ENCODE measurements at regions not wholly inside any gene's neighbourhood (a gene's known extent, or its start where the extent isn't known, plus 50 kb on each side); places are given as distances from the start of the nearest gene placed in this dataset.

- no peak overlapping the region for H3K4me2 ChIP-seq (ENCODE audit: low read length)
Measured at GRCh38 chr5:2376486-2376885, 375.0 kb downstream of the IRX2 start.

GRCh38 chr5:2375757-2376250 lies 375.7 kb downstream of the IRX2 start:
- Histone ChIP-seq H4K20me1 (ENCODE audit: control insufficient read depth, insufficient read depth, low read depth, low read length) (no peaks in the 10 kb centered on the region), H3K36me3 (ENCODE audit: control insufficient read depth, low read length) (no peaks in the 10 kb centered on the region), H3K4me3 (ENCODE audit: low read length) (no peak overlapping the region)

More at GRCh38 chr5:2376486-2376885, 375.0 kb downstream of the IRX2 start:
- H3K9me3 ChIP-seq (ENCODE audit: control insufficient read depth, insufficient read depth, low read length), result peaks cover 18% of the 10 kb centered on the region; the same call in 1 of the 2 replicates
- H3K9me2 ChIP-seq (replicated peaks; ENCODE audit: control insufficient read depth, low read length), result no peaks in the 10 kb centered on the region
- no peaks in the 10 kb centered on the region for H3F3A ChIP-seq (ENCODE audit: control insufficient read depth, insufficient read depth)
- H3K27me3 ChIP-seq (ENCODE audit: control insufficient read depth, low read length), result no peaks in the 10 kb centered on the region
- H4K20me1 ChIP-seq (ENCODE audit: control insufficient read depth, insufficient read depth, low read depth, low read length), result no peaks in the 10 kb centered on the region
- no peak overlapping the region for H3K4me3 ChIP-seq (ENCODE audit: low read length)
- no peaks in the 10 kb centered on the region for H3K36me3 ChIP-seq (ENCODE audit: control insufficient read depth, low read length)
- TF ChIP-seq EZH2phosphoT487 (IDR thresholded peaks at IDR 0.05; ENCODE audit: borderline replicate concordance, low read length), result no peak
- no peak for TF ChIP-seq CTCF (IDR thresholded peaks at IDR 0.05; ENCODE audit: low read depth, low read length, poor library complexity, severe bottlenecking)
- H3K4me1 ChIP-seq (ENCODE audit: control insufficient read depth, low read length), result no peaks in the 10 kb centered on the region
- no peak overlapping the region for H3K27ac ChIP-seq (ENCODE audit: low read depth, low read length)
- no peaks in the 10 kb centered on the region for H3K79me2 ChIP-seq (ENCODE audit: control insufficient read depth, low read length)

GRCh38 chr5:2375291-2375690 lies 376.2 kb downstream of the IRX2 start:
- no peaks in the 10 kb centered on the region for H3K9me2 ChIP-seq (replicated peaks; ENCODE audit: control insufficient read depth, low read length)
- no peak overlapping the region for H3K4me3 ChIP-seq (ENCODE audit: low read length)
- peaks cover 18% of the 10 kb centered on the region; the same call in 1 of the 2 replicates for H3K9me3 ChIP-seq (ENCODE audit: control insufficient read depth, insufficient read depth, low read length)
- no peaks in the 10 kb centered on the region for H4K20me1 ChIP-seq (ENCODE audit: control insufficient read depth, insufficient read depth, low read depth, low read length)
- no peaks in the 10 kb centered on the region for H3K36me3 ChIP-seq (ENCODE audit: control insufficient read depth, low read length)
- no peaks in the 10 kb centered on the region for H3F3A ChIP-seq (ENCODE audit: control insufficient read depth, insufficient read depth)
- no peaks in the 10 kb centered on the region for H3K27me3 ChIP-seq (ENCODE audit: control insufficient read depth, low read length)
- no peaks in the 10 kb centered on the region for H3K79me2 ChIP-seq (ENCODE audit: control insufficient read depth, low read length)
- no peak overlapping the region for H3K27ac ChIP-seq (ENCODE audit: low read depth, low read length)
- H3K4me2 ChIP-seq (ENCODE audit: low read length), result no peak overlapping the region
- H3K4me1 ChIP-seq (ENCODE audit: control insufficient read depth, low read length), result no peaks in the 10 kb centered on the region
- TF ChIP-seq EZH2phosphoT487 (IDR thresholded peaks at IDR 0.05; ENCODE audit: borderline replicate concordance, low read length) (no peak), CTCF (IDR thresholded peaks at IDR 0.05; ENCODE audit: low read depth, low read length, poor library complexity, severe bottlenecking) (no peak)

More at GRCh38 chr5:2375757-2376250, 375.7 kb downstream of the IRX2 start:
- Histone ChIP-seq H3F3A (ENCODE audit: control insufficient read depth, insufficient read depth) (no peaks in the 10 kb centered on the region), H3K27ac (ENCODE audit: low read depth, low read length) (no peak overlapping the region), H3K4me1 (ENCODE audit: control insufficient read depth, low read length) (no peaks in the 10 kb centered on the region), H3K4me2 (ENCODE audit: low read length) (no peak overlapping the region), H3K9me2 (replicated peaks; ENCODE audit: control insufficient read depth, low read length) (no peaks in the 10 kb centered on the region), H3K79me2 (ENCODE audit: control insufficient read depth, low read length) (no peaks in the 10 kb centered on the region), H3K9me3 (ENCODE audit: control insufficient read depth, insufficient read depth, low read length) (peaks cover 18% of the 10 kb centered on the region; the same call in 1 of the 2 replicates), H3K27me3 (ENCODE audit: control insufficient read depth, low read length) (no peaks in the 10 kb centered on the region)
- no peak for TF ChIP-seq CTCF (IDR thresholded peaks at IDR 0.05; ENCODE audit: low read depth, low read length, poor library complexity, severe bottlenecking)
- no peak for TF ChIP-seq EZH2phosphoT487 (IDR thresholded peaks at IDR 0.05; ENCODE audit: borderline replicate concordance, low read length)

All from DOHH2 (cell line).